ENCODE measurements at regions not wholly inside any gene's neighbourhood (a gene's known extent, or its start where the extent isn't known, plus 50 kb on each side); places are given as distances from the start of the nearest gene placed in this dataset.

- ChIA-PET POLR2A (no interaction called here), CTCF (no interaction called here), RAD21 (ENCODE audit: unreplicated experiment) (no interaction called here), SMC1A (ENCODE audit: uncharacterized antibody, unreplicated experiment) (no interaction called here)
- Histone ChIP-seq H3K4me2 (ENCODE audit: control insufficient read depth, insufficient read depth) (no peak overlapping the region), H3K27me3 (replicated peaks in 1 of 2; ENCODE audit: control insufficient read depth in 2 of 2, insufficient read depth in 2 of 2, low read length in 1 of 2) (no peaks in the 10 kb centered on the region; a peak in 1 of 4 replicates), H3K36me3 (ENCODE audit: control insufficient read depth in 2 of 2, insufficient read depth in 2 of 2, low read length in 1 of 2) (no peaks in the 10 kb centered on the region), H3K79me2 (ENCODE audit: control insufficient read depth, insufficient read depth, low read length) (no peaks in the 10 kb centered on the region), H3K9me3 (replicated peaks; ENCODE audit: control insufficient read depth, insufficient read depth, low read length) (no peaks in the 10 kb centered on the region), H3K4me3 (no peak overlapping the region), H4K20me1 (ENCODE audit: control insufficient read depth, insufficient read depth) (no peaks in the 10 kb centered on the region), H2AFZ (ENCODE audit: control insufficient read depth, low read depth, low read length) (no peak overlapping the region), H3K9ac (ENCODE audit: control insufficient read depth, insufficient read depth, low read length) (no peak overlapping the region), H3K27ac (ENCODE audit: control insufficient read depth, insufficient read depth) (no peak overlapping the region), H3K4me1 (ENCODE audit: control insufficient read depth, insufficient read depth, low read length) (no peaks in the 10 kb centered on the region)
- BruUV-seq (replicated peaks) = no TSS peak
- intact Hi-C loops (cut with micrococcal nuclease; ENCODE audit: unreplicated experiment) (no loop called here), in situ Hi-C loops (cut with MboI) (no loop called here)
- no peak for FAIRE-seq
- no peak for TF ChIP-seq MTA2 (IDR thresholded peaks at IDR 0.05; ENCODE audit: low read depth)
- no peak for TF ChIP-seq TBL1XR1 (IDR thresholded peaks at IDR 0.05; ENCODE audit: low read depth, low read length)
- TF ChIP-seq NRF1 (conservative IDR thresholded peaks at IDR 0.05; ENCODE audit: low read depth, low read length) = no peak
- no peak for TF ChIP-seq RCOR1 (conservative IDR thresholded peaks at IDR 0.05; ENCODE audit: low read depth, low read length)
- TF ChIP-seq POU2F2 (IDR thresholded peaks at IDR 0.05; ENCODE audit: borderline replicate concordance, low read depth, low read length) = no peak
- no peak for TF ChIP-seq STAT1 (conservative IDR thresholded peaks at IDR 0.05)
- TF ChIP-seq KAT2A (conservative IDR thresholded peaks at IDR 0.05; ENCODE audit: control insufficient read depth, low read depth, low read length) = no peak
- no peak for TF ChIP-seq TCF7 (IDR thresholded peaks at IDR 0.05; ENCODE audit: borderline replicate concordance)
- no peak for TF ChIP-seq CBX3 (IDR thresholded peaks at IDR 0.05; ENCODE audit: borderline replicate concordance, low read depth)
- TF ChIP-seq BACH1 (IDR thresholded peaks at IDR 0.05; ENCODE audit: borderline replicate concordance) = no peak
- no peak for TF ChIP-seq SUZ12 (IDR thresholded peaks at IDR 0.05; ENCODE audit: unreplicated experiment)
- TF ChIP-seq ZBTB11 (CRISPR knock-in tag; IDR thresholded peaks at IDR 0.05) = no peak
- TF ChIP-seq ZNF687 (IDR thresholded peaks at IDR 0.05) = no peak
- no peak for TF ChIP-seq HDGF (IDR thresholded peaks at IDR 0.05)
- ATAC-seq = no peak
- 27% methylated on average over 3 of the region's 3 CpGs for WGBS (ENCODE audit: insufficient coverage, insufficient replicate concordance, low lambda C conversion rate, missing lambda C conversion rate)
- DNase-seq (ENCODE audit: low read depth, low spot score) = no peak
Measured at GRCh38 chr5:142446960-142447279, 122.1 kb upstream of the SPRY4 start.

Data from GM12878 (cell line).